ENCODE measurements at regions not wholly inside any gene's neighbourhood (a gene's known extent, or its start where the extent isn't known, plus 50 kb on each side); places are given as distances from the start of the nearest gene placed in this dataset.

GRCh38 chr2:114170070-114170469 lies 272.4 kb upstream of the DPP10 start:
- Histone ChIP-seq H3K9me3 (ENCODE audit: insufficient read depth, low read depth, low read length) (peaks cover 3% of the 10 kb centered on the region), H3K9ac (ENCODE audit: low read length) (no peak overlapping the region), H3K4me2 (ENCODE audit: low read length) (no peak overlapping the region), H3K27ac (ENCODE audit: low read depth, low read length) (no peak overlapping the region), H3K4me1 (ENCODE audit: insufficient read depth, low read length) (no peaks in the 10 kb centered on the region), H2AFZ (ENCODE audit: low read depth, low read length) (no peak overlapping the region), H4K20me1 (ENCODE audit: insufficient read depth, low read length) (no peaks in the 10 kb centered on the region), H3K27me3 (ENCODE audit: insufficient read depth, low read length) (no peaks in the 10 kb centered on the region), H3K4me3 (ENCODE audit: insufficient read depth, low read depth, low read length) (no peak overlapping the region), H3K79me2 (ENCODE audit: insufficient read depth, low read length) (no peaks in the 10 kb centered on the region), H3K36me3 (ENCODE audit: insufficient read depth, low read length) (no peaks in the 10 kb centered on the region)
- DNase-seq (ENCODE audit: low read depth) = no peak
- Mint-ChIP-seq H3K36me3 (ENCODE audit: low read depth, unreplicated experiment) (no peaks in the 10 kb centered on the region), H3K4me1 (ENCODE audit: low read depth, unreplicated experiment) (no peaks in the 10 kb centered on the region), H3K4me3 (ENCODE audit: unreplicated experiment) (no peak overlapping the region), H3K27ac (ENCODE audit: unreplicated experiment) (no peak overlapping the region), H3K9me3 (ENCODE audit: unreplicated experiment) (peaks cover 1% of the 10 kb centered on the region), H3K27me3 (ENCODE audit: low read depth, unreplicated experiment) (peaks cover 1% of the 10 kb centered on the region)
- FAIRE-seq = no peak
- TF ChIP-seq EZH2 (IDR thresholded peaks at IDR 0.05; ENCODE audit: insufficient read depth, low read length) (no peak), CTCF (IDR thresholded peaks at IDR 0.05; ENCODE audit: insufficient read depth, low read depth, low read length) (no peak)

GRCh38 chr2:114175507-114175906 lies 266.9 kb upstream of the DPP10 start:
- H3K79me2 ChIP-seq (ENCODE audit: insufficient read depth, low read length) = no peaks in the 10 kb centered on the region
- Mint-ChIP-seq H3K9me3 (ENCODE audit: unreplicated experiment) (peaks cover 4% of the 10 kb centered on the region), H3K4me1 (ENCODE audit: low read depth, unreplicated experiment) (no peaks in the 10 kb centered on the region), H3K27me3 (ENCODE audit: low read depth, unreplicated experiment) (no peaks in the 10 kb centered on the region), H3K4me3 (ENCODE audit: unreplicated experiment) (no peak overlapping the region), H3K36me3 (ENCODE audit: low read depth, unreplicated experiment) (no peaks in the 10 kb centered on the region), H3K27ac (ENCODE audit: unreplicated experiment) (no peak overlapping the region)
- H3K4me1 ChIP-seq (ENCODE audit: insufficient read depth, low read length) = no peaks in the 10 kb centered on the region
- H4K20me1 ChIP-seq (ENCODE audit: insufficient read depth, low read length) = no peaks in the 10 kb centered on the region
- TF ChIP-seq CTCF (IDR thresholded peaks at IDR 0.05; ENCODE audit: insufficient read depth, low read depth, low read length) = no peak
- TF ChIP-seq EZH2 (IDR thresholded peaks at IDR 0.05; ENCODE audit: insufficient read depth, low read length) = no peak
- no peak overlapping the region for H2AFZ ChIP-seq (ENCODE audit: low read depth, low read length)
- FAIRE-seq = no peak
- no peaks in the 10 kb centered on the region for H3K27me3 ChIP-seq (ENCODE audit: insufficient read depth, low read length)
- no peak for DNase-seq (ENCODE audit: low read depth)
- no peak overlapping the region for H3K4me3 ChIP-seq (ENCODE audit: insufficient read depth, low read depth, low read length)
- peaks cover 3% of the 10 kb centered on the region for H3K9me3 ChIP-seq (ENCODE audit: insufficient read depth, low read depth, low read length)
- H3K4me2 ChIP-seq (ENCODE audit: low read length) = no peak overlapping the region
- no peak overlapping the region for H3K9ac ChIP-seq (ENCODE audit: low read length)
- H3K27ac ChIP-seq (ENCODE audit: low read depth, low read length) = no peak overlapping the region
- H3K36me3 ChIP-seq (ENCODE audit: insufficient read depth, low read length) = no peaks in the 10 kb centered on the region

- H3K4me3 ChIP-seq (ENCODE audit: insufficient read depth, low read depth, low read length) = no peak overlapping the region
- no peak overlapping the region for H3K9ac ChIP-seq (ENCODE audit: low read length)
- Mint-ChIP-seq H3K27me3 (ENCODE audit: low read depth, unreplicated experiment) (no peaks in the 10 kb centered on the region), H3K27ac (ENCODE audit: unreplicated experiment) (no peak overlapping the region), H3K4me1 (ENCODE audit: low read depth, unreplicated experiment) (peaks cover 2% of the 10 kb centered on the region), H3K9me3 (ENCODE audit: unreplicated experiment) (no peaks in the 10 kb centered on the region), H3K4me3 (ENCODE audit: unreplicated experiment) (no peak overlapping the region), H3K36me3 (ENCODE audit: low read depth, unreplicated experiment) (no peaks in the 10 kb centered on the region)
- H3K36me3 ChIP-seq (ENCODE audit: insufficient read depth, low read length) = no peaks in the 10 kb centered on the region
- no peaks in the 10 kb centered on the region for H3K79me2 ChIP-seq (ENCODE audit: insufficient read depth, low read length)
- no peaks in the 10 kb centered on the region for H3K4me1 ChIP-seq (ENCODE audit: insufficient read depth, low read length)
- H3K27me3 ChIP-seq (ENCODE audit: insufficient read depth, low read length) = no peaks in the 10 kb centered on the region
- H3K9me3 ChIP-seq (ENCODE audit: insufficient read depth, low read depth, low read length) = no peaks in the 10 kb centered on the region
- H3K27ac ChIP-seq (ENCODE audit: low read depth, low read length) = no peak overlapping the region
- no peak for FAIRE-seq
- H4K20me1 ChIP-seq (ENCODE audit: insufficient read depth, low read length) = no peaks in the 10 kb centered on the region
- no peak for DNase-seq (ENCODE audit: low read depth)
- no peak overlapping the region for H2AFZ ChIP-seq (ENCODE audit: low read depth, low read length)
- no peak overlapping the region for H3K4me2 ChIP-seq (ENCODE audit: low read length)
- TF ChIP-seq CTCF (IDR thresholded peaks at IDR 0.05; ENCODE audit: insufficient read depth, low read depth, low read length) (no peak), EZH2 (IDR thresholded peaks at IDR 0.05; ENCODE audit: insufficient read depth, low read length) (no peak)
These were observed 256.9 kb upstream of the DPP10 start for GRCh38 chr2:114185501-114185900.
